GM23338 (cell line): ENCODE measurements at regions not wholly inside any gene's neighbourhood (a gene's known extent, or its start where the extent isn't known, plus 50 kb on each side); places are given as distances from the start of the nearest gene placed in this dataset.

Experiments used
- ATAC-seq: fragments of 200-7000 bp; cut with Tn5 transposase; 3 replicates; pipeline ENCODE4 v1.9.1; 2020
- DNase-seq: peaks from one replicate; pipeline ENCODE4 v3.0.0-alpha.2; 2015; ENCODE audit warnings: low spot score
- H2AFZ ChIP-seq: fragments of 200-600 bp; sonication (generic); 2 replicates; pipeline ENCODE4 v1.8.0; 2016; ENCODE audit warnings: antibody characterized with exemption, mild to moderate bottlenecking, moderate library complexity
- H3F3A ChIP-seq: fragments of 200-600 bp; sonication (generic); replicated peaks from 2 replicates; pipeline ENCODE4 v1.8.0; 2017; ENCODE audit warnings: antibody characterized with exemption, mixed run types, low read depth
- H3K27ac ChIP-seq: fragments of 200-600 bp; sonication (generic); 2 replicates; pipeline ENCODE4 v1.6.1; 2016; ENCODE audit warnings: low read depth
- H3K27me3 ChIP-seq: fragments of 200-600 bp; sonication (generic); 2 replicates; pipeline ENCODE4 v1.8.0; 2016; ENCODE audit warnings: mild to moderate bottlenecking, mixed run types, moderate library complexity; ENCODE audit not compliant: insufficient read depth
- H3K36me3 ChIP-seq: fragments of 200-600 bp; sonication (generic); 2 replicates; pipeline ENCODE4 v1.8.0; 2016; ENCODE audit warnings: mild to moderate bottlenecking; ENCODE audit not compliant: insufficient read depth
- H3K4me1 ChIP-seq: fragments of 200-600 bp; sonication (generic); 2 replicates; pipeline ENCODE4 v1.8.0; 2016; ENCODE audit warnings: mild to moderate bottlenecking, moderate library complexity; ENCODE audit not compliant: insufficient read depth
- H3K4me2 ChIP-seq: fragments of 200-600 bp; sonication (generic); 2 replicates; pipeline ENCODE4 v1.7.1; 2017; ENCODE audit warnings: mixed run types
- H3K4me3 ChIP-seq: fragments of 200-600 bp; sonication (generic); 2 replicates; pipeline ENCODE4 v1.6.1; 2016; ENCODE audit warnings: mixed run types
- H3K79me2 ChIP-seq: fragments of 200-600 bp; sonication (generic); replicated peaks from 2 replicates; pipeline ENCODE4 v1.8.0; 2017; ENCODE audit warnings: mild to moderate bottlenecking; ENCODE audit not compliant: insufficient read depth
- H3K9me2 ChIP-seq: fragments of 200-600 bp; sonication (generic); 2 replicates; pipeline ENCODE4 v1.8.0; 2017; ENCODE audit not compliant: insufficient read depth
- H4K20me1 ChIP-seq: fragments of 200-600 bp; sonication (generic); replicated peaks from 2 replicates; pipeline ENCODE4 v1.8.0; 2017; ENCODE audit warnings: mild to moderate bottlenecking; ENCODE audit not compliant: insufficient read depth
- H3K27ac Mint-ChIP-seq: 2 replicates; pipeline ENCODE4 v1.8.0; 2020; ENCODE audit warnings: inconsistent platforms, mild to moderate bottlenecking, moderate library complexity, mixed read lengths
- H3K27me3 Mint-ChIP-seq: 3 replicates; pipeline ENCODE4 v1.8.0; 2022; ENCODE audit warnings: low read depth, mild to moderate bottlenecking, moderate library complexity, mixed read lengths, inconsistent platforms; ENCODE audit not compliant: insufficient read depth, poor library complexity
- H3K36me3 Mint-ChIP-seq: 3 replicates; pipeline ENCODE4 v1.8.0; 2021; ENCODE audit warnings: low read depth, mild to moderate bottlenecking, inconsistent platforms, moderate library complexity, mixed read lengths
- H3K4me1 Mint-ChIP-seq: 3 replicates; pipeline ENCODE4 v1.8.0; 2020; ENCODE audit warnings: mild to moderate bottlenecking, inconsistent platforms, mixed read lengths
- H3K4me3 Mint-ChIP-seq: 3 replicates; pipeline ENCODE4 v1.8.0; 2021; ENCODE audit warnings: moderate library complexity, mild to moderate bottlenecking, inconsistent platforms, mixed read lengths
- H3K9me3 Mint-ChIP-seq: 3 replicates; pipeline ENCODE4 v1.8.0; 2020; ENCODE audit warnings: moderate library complexity, mild to moderate bottlenecking, inconsistent platforms, mixed read lengths
- CREB1 ChIP-seq: fragments of 250-450 bp; sonication (Bioruptor Pico); IDR thresholded peaks from 2 replicates; pipeline ENCODE4 v1.5.0; 2020; ENCODE audit warnings: low read depth, mild to moderate bottlenecking, moderate library complexity
- CTCF ChIP-seq, 2 experiments: fragments of 200-600 bp in 1 of 2; sonication (generic) in 1 of 2; conservative IDR thresholded peaks; 2 replicates each; pipeline versions ENCODE4 v1.5.1 to v1.6.1; 2016 to 2017; ENCODE audit warnings: antibody characterized with exemption in 2 of 2, low read depth in 2 of 2, mild to moderate bottlenecking in 2 of 2, moderate library complexity in 1 of 2
- EZH2 ChIP-seq: fragments of 200-600 bp; sonication (generic); IDR thresholded peaks from one replicate; pipeline ENCODE4 v1.8.0; 2017; ENCODE audit warnings: antibody characterized with exemption, mild to moderate bottlenecking, low read depth; ENCODE audit not compliant: unreplicated experiment
- EZH2phosphoT487 ChIP-seq: fragments of 200-600 bp; sonication (generic); IDR thresholded peaks from one replicate; pipeline ENCODE4 v1.8.1; 2018; ENCODE audit warnings: antibody characterized with exemption; ENCODE audit not compliant: unreplicated experiment
- JUNB ChIP-seq: IDR thresholded peaks from one replicate; pipeline ENCODE4 v1.6.1; 2016; ENCODE audit warnings: antibody characterized with exemption; ENCODE audit not compliant: unreplicated experiment
- NANOG ChIP-seq: IDR thresholded peaks from 2 replicates; pipeline ENCODE4 v1.6.1; 2016; ENCODE audit warnings: antibody characterized with exemption, borderline replicate concordance
- POLR2AphosphoS5 ChIP-seq: IDR thresholded peaks from 2 replicates; pipeline ENCODE4 v1.6.1; 2016; ENCODE audit warnings: antibody characterized with exemption, low read depth
- STAT1 ChIP-seq: IDR thresholded peaks from one replicate; pipeline ENCODE4 v1.6.1; 2016; ENCODE audit warnings: antibody characterized with exemption; ENCODE audit not compliant: unreplicated experiment
- ZNF114 ChIP-seq: fragments of 250-450 bp; sonication (Bioruptor Pico); IDR thresholded peaks from 2 replicates; pipeline ENCODE4 v1.5.0; 2020; ENCODE audit warnings: mild to moderate bottlenecking, moderate library complexity
- ZNF331 ChIP-seq: fragments of 250-450 bp; sonication (Bioruptor Pico); IDR thresholded peaks from 2 replicates; pipeline ENCODE4 v1.5.0; 2020; ENCODE audit warnings: low read depth, mild to moderate bottlenecking, moderate library complexity
- ZNF462 ChIP-seq: fragments of 250-450 bp; sonication (Bioruptor Pico); IDR thresholded peaks from 2 replicates; pipeline ENCODE4 v1.5.0; 2020; ENCODE audit warnings: mild to moderate bottlenecking, moderate library complexity
- TF ChIP-seq, protein P1 (sequence below): IDR thresholded peaks from one replicate; pipeline ENCODE4 v1.6.1; 2018; ENCODE audit warnings: antibody characterized with exemption; ENCODE audit not compliant: unreplicated experiment
- TF ChIP-seq, protein P2 (sequence below): IDR thresholded peaks from 2 replicates; pipeline ENCODE4 v1.6.1; 2016; ENCODE audit warnings: antibody characterized with exemption

DNA sequence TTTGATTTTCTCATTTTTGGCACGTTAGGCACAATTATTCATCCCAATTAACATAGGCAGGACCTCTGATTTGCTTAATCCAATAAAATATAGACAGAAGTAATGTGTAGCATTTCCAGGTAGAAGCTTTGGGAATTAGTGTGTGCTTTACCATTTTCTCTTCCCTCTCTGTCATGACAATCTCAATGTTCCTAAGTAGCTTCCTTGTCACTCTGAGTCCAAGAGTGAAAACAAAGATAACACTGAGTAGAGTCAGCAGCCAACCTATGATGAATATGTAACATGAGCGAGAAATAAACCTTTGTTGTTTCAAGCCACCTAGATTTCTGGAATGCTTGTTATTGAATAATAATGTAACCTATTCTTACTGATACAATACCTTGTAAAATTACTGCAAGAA is 283.8 kb downstream of the OMA1 start:
- Histone ChIP-seq H3K4me3 (no peak overlapping the region), H3K4me2 (no peak overlapping the region), H3K36me3 (no peaks in the 10 kb centered on the region), H3K9me2 (no peaks in the 10 kb centered on the region), H3K27me3 (no peaks in the 10 kb centered on the region; the same call in 1 of the 2 replicates), H4K20me1 (no peaks in the 10 kb centered on the region), H3K79me2 (no peaks in the 10 kb centered on the region), H3K4me1 (no peaks in the 10 kb centered on the region), H3F3A (no peaks in the 10 kb centered on the region), H2AFZ (no peak overlapping the region), H3K27ac (no peak overlapping the region)
- Mint-ChIP-seq H3K9me3 (no peaks in the 10 kb centered on the region), H3K27me3 (no peaks in the 10 kb centered on the region), H3K4me1 (peaks cover 5% of the 10 kb centered on the region; the same call in 2 of the 3 replicates), H3K36me3 (no peaks in the 10 kb centered on the region), H3K4me3 (no peak overlapping the region), H3K27ac (no peak overlapping the region)
- TF ChIP-seq NANOG (no peak), CREB1 (CRISPR knock-in tag) (no peak), ZNF114 (CRISPR knock-in tag) (no peak), ZNF331 (CRISPR knock-in tag) (no peak), JUNB (no peak), ZNF462 (no peak), POLR2AphosphoS5 (no peak), EZH2 (no peak), CTCF (conservative IDR thresholded peaks at IDR 0.05; ENCODE audit: low read depth in 2 of 2) (no peak), EZH2phosphoT487 (no peak), STAT1 (no peak)
- TF ChIP-seq, protein P1, sequence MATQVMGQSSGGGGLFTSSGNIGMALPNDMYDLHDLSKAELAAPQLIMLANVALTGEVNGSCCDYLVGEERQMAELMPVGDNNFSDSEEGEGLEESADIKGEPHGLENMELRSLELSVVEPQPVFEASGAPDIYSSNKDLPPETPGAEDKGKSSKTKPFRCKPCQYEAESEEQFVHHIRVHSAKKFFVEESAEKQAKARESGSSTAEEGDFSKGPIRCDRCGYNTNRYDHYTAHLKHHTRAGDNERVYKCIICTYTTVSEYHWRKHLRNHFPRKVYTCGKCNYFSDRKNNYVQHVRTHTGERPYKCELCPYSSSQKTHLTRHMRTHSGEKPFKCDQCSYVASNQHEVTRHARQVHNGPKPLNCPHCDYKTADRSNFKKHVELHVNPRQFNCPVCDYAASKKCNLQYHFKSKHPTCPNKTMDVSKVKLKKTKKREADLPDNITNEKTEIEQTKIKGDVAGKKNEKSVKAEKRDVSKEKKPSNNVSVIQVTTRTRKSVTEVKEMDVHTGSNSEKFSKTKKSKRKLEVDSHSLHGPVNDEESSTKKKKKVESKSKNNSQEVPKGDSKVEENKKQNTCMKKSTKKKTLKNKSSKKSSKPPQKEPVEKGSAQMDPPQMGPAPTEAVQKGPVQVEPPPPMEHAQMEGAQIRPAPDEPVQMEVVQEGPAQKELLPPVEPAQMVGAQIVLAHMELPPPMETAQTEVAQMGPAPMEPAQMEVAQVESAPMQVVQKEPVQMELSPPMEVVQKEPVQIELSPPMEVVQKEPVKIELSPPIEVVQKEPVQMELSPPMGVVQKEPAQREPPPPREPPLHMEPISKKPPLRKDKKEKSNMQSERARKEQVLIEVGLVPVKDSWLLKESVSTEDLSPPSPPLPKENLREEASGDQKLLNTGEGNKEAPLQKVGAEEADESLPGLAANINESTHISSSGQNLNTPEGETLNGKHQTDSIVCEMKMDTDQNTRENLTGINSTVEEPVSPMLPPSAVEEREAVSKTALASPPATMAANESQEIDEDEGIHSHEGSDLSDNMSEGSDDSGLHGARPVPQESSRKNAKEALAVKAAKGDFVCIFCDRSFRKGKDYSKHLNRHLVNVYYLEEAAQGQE, result no peak
- TF ChIP-seq, protein P2, sequence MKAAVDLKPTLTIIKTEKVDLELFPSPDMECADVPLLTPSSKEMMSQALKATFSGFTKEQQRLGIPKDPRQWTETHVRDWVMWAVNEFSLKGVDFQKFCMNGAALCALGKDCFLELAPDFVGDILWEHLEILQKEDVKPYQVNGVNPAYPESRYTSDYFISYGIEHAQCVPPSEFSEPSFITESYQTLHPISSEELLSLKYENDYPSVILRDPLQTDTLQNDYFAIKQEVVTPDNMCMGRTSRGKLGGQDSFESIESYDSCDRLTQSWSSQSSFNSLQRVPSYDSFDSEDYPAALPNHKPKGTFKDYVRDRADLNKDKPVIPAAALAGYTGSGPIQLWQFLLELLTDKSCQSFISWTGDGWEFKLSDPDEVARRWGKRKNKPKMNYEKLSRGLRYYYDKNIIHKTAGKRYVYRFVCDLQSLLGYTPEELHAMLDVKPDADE, result no peak
- ATAC-seq, result no peak
- DNase-seq, result no peak
